GM19035 (cell line): ENCODE measurements at regions not wholly inside any gene's neighbourhood (a gene's known extent, or its start where the extent isn't known, plus 50 kb on each side); places are given as distances from the start of the nearest gene placed in this dataset.
A peak's percentile ranks its signal among the peaks of the same experiment; 100 is the strongest.

Experiments
- ATAC-seq: cut with Tn5 transposase; IDR thresholded peaks from one replicate; pipeline ENCODE4 v1.9.1; 2021; ENCODE audit not compliant: unreplicated experiment

- ATAC-seq = no peak
Measured at GRCh38 chr14:35456261-35456660, 51.7 kb upstream of the NFKBIA start.

GRCh38 chr14:35458442-35458841 is 53.9 kb upstream of the NFKBIA start:
- ATAC-seq = no peak

GRCh38 chr14:35459776-35460175 is 55.2 kb upstream of the NFKBIA start:
- ATAC-seq = no peak

- no peak for ATAC-seq
Measured at GRCh38 chr14:35470755-35471154, 63.2 kb upstream of the INSM2 start.

GRCh38 chr14:35471803-35472202 is 62.2 kb upstream of the INSM2 start:
- no peak for ATAC-seq

GRCh38 chr14:35474323-35474722 is 59.6 kb upstream of the INSM2 start:
- ATAC-seq = no peak

- peak; percentile 84 for ATAC-seq
Measured at GRCh38 chr14:35480119-35480769, 53.7 kb upstream of the INSM2 start.

GRCh38 chr14:35482994-35483515 is 50.9 kb upstream of the INSM2 start:
- ATAC-seq = no peak
